ENCODE measurements at regions not wholly inside any gene's neighbourhood (a gene's known extent, or its start where the extent isn't known, plus 50 kb on each side); places are given as distances from the start of the nearest gene placed in this dataset.

DNA sequence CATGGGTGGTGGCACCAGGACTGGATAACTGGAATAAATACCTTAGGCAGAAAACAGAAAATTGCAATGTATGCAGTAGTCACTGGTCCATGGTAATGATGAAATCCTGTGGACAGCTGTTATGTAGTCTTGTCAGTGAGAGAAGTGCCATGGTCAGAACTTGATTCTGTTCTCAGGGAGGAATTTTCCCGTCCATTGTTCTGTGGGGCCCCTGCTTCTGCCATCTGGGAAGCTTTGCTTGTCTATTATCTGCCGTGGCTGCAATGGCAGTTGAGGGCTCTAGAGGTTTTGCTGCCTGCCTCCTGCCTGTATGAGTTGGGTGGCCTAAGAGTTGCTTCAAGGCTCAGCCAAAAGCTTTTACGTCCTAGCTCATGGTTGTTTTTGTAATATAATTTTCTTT lies 126.8 kb upstream of the SLC35B3 start:
- Histone ChIP-seq H3K27me3 (ENCODE audit: insufficient read depth, low read length) (no peaks in the 10 kb centered on the region), H2AFZ (ENCODE audit: low read depth, low read length, poor library complexity, severe bottlenecking) (no peak overlapping the region), H3K4me1 (ENCODE audit: control insufficient read depth in 1 of 2, insufficient read depth in 2 of 2, low read length in 2 of 2) (no peaks in the 10 kb centered on the region), H4K20me1 (ENCODE audit: insufficient read depth) (no peaks in the 10 kb centered on the region), H3K36me3 (ENCODE audit: control insufficient read depth in 1 of 2, insufficient read depth in 2 of 2, low read length in 2 of 2) (no peaks in the 10 kb centered on the region), H3K9ac (ENCODE audit: low read length) (no peak overlapping the region), H3K9me2 (ENCODE audit: insufficient read depth) (no peaks in the 10 kb centered on the region), H3K4me2 (ENCODE audit: low read length) (no peak overlapping the region), H3K79me2 (ENCODE audit: insufficient read depth, low read length) (no peaks in the 10 kb centered on the region), H3K4me3 (replicated peaks in 1 of 2; ENCODE audit: low read depth in 1 of 2, low read length in 2 of 2) (no peak overlapping the region), H3K9me3 (ENCODE audit: control insufficient read depth in 1 of 2, insufficient read depth in 1 of 2, low read depth in 1 of 2, low read length in 2 of 2) (no peaks in the 10 kb centered on the region), H3K27ac (ENCODE audit: low read depth, low read length) (no peak overlapping the region)
- CTCF ChIA-PET = no interaction called here
- DNase-seq (ENCODE audit: low read depth, low spot score) (no peak), ATAC-seq (no peak)
- intact Hi-C loops (cut with micrococcal nuclease) = no loop called here
- TF ChIP-seq POLR2AphosphoS5 (IDR thresholded peaks at IDR 0.05; ENCODE audit: low read depth, low read length) (no peak), MAX (IDR thresholded peaks at IDR 0.05) (no peak), CBX3 (IDR thresholded peaks at IDR 0.05; ENCODE audit: low read depth) (no peak), YY1 (IDR thresholded peaks at IDR 0.05; ENCODE audit: extremely low read depth, insufficient replicate concordance, low read depth, low read length) (no peak), FOSL1 (IDR thresholded peaks at IDR 0.05; ENCODE audit: low read depth) (no peak), EGR1 (IDR thresholded peaks at IDR 0.05; ENCODE audit: low read depth) (no peak), JUND (IDR thresholded peaks at IDR 0.05) (no peak), SIN3A (IDR thresholded peaks at IDR 0.05; ENCODE audit: low read depth) (no peak), EZH2 (IDR thresholded peaks at IDR 0.05) (no peak)
- TF ChIP-seq, protein P1, sequence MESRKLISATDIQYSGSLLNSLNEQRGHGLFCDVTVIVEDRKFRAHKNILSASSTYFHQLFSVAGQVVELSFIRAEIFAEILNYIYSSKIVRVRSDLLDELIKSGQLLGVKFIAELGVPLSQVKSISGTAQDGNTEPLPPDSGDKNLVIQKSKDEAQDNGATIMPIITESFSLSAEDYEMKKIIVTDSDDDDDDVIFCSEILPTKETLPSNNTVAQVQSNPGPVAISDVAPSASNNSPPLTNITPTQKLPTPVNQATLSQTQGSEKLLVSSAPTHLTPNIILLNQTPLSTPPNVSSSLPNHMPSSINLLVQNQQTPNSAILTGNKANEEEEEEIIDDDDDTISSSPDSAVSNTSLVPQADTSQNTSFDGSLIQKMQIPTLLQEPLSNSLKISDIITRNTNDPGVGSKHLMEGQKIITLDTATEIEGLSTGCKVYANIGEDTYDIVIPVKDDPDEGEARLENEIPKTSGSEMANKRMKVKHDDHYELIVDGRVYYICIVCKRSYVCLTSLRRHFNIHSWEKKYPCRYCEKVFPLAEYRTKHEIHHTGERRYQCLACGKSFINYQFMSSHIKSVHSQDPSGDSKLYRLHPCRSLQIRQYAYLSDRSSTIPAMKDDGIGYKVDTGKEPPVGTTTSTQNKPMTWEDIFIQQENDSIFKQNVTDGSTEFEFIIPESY (IDR thresholded peaks at IDR 0.05; ENCODE audit: extremely low read depth, insufficient replicate concordance, low read length) = no peak
- POLR2A ChIA-PET = no interaction called here
- RAD21 ChIA-PET (ENCODE audit: low non-redundant PET in 1 of 2, low total read pairs in 2 of 2, uncharacterized antibody in 2 of 2, unreplicated experiment in 2 of 2) = no interaction called here
- BruUV-seq (replicated peaks) = no TSS peak
